SK-N-SH treated with all-trans-retinoic acid at 6 μM for 48 hours (cell line): ENCODE measurements at regions not wholly inside any gene's neighbourhood (a gene's known extent, or its start where the extent isn't known, plus 50 kb on each side); places are given as distances from the start of the nearest gene placed in this dataset.

Source experiments
- ARNTL ChIP-seq: fragments of 450-650 bp; formaldehyde crosslinking; IDR thresholded peaks from 2 replicates; pipeline ENCODE4 v1.5.0; 2020; ENCODE audit warnings: low read depth, mild to moderate bottlenecking, moderate library complexity, borderline replicate concordance
- BACH2 ChIP-seq: fragments of 250-450 bp; sonication (Bioruptor Pico); IDR thresholded peaks from 2 replicates; pipeline ENCODE4 v1.9.0; 2021; ENCODE audit warnings: mild to moderate bottlenecking, borderline replicate concordance
- CSDC2 ChIP-seq: fragments of 250-450 bp; sonication (Bioruptor Pico); IDR thresholded peaks from 2 replicates; pipeline ENCODE4 v1.5.0; 2020; ENCODE audit warnings: mild to moderate bottlenecking, moderate library complexity
- ESRRG ChIP-seq: fragments of 250-450 bp; sonication (Bioruptor Pico); IDR thresholded peaks from 2 replicates; pipeline ENCODE4 v1.6.1; 2021; ENCODE audit warnings: mild to moderate bottlenecking
- GLIS3 ChIP-seq: fragments of 250-450 bp; sonication (Bioruptor Pico); IDR thresholded peaks from 2 replicates; pipeline ENCODE4 v1.5.0; 2020; ENCODE audit warnings: mild to moderate bottlenecking, moderate library complexity
- OSR1 ChIP-seq: fragments of 250-450 bp; sonication (Bioruptor Pico); IDR thresholded peaks from 2 replicates; pipeline ENCODE4 v1.8.0; 2022; ENCODE audit warnings: moderate library complexity, mild to moderate bottlenecking, inconsistent platforms
- RARB ChIP-seq: fragments of 250-450 bp; sonication (Bioruptor Pico); IDR thresholded peaks from 2 replicates; pipeline ENCODE4 v1.8.0; 2021; ENCODE audit warnings: mild to moderate bottlenecking, moderate library complexity
- TOX ChIP-seq: fragments of 250-450 bp; sonication (Bioruptor Pico); IDR thresholded peaks from 2 replicates; pipeline ENCODE4 v1.8.0; 2021; ENCODE audit warnings: mild to moderate bottlenecking, moderate library complexity, borderline replicate concordance
- ZFP30 ChIP-seq: fragments of 450-650 bp; formaldehyde crosslinking; IDR thresholded peaks from 2 replicates; pipeline ENCODE4 v1.5.0; 2022; ENCODE audit warnings: mild to moderate bottlenecking, moderate library complexity
- ZNF70 ChIP-seq: fragments of 450-650 bp; formaldehyde crosslinking; IDR thresholded peaks from 2 replicates; pipeline ENCODE4 v1.5.0; 2020; ENCODE audit warnings: mild to moderate bottlenecking, moderate library complexity
- TF ChIP-seq, protein P1 (sequence below): fragments of 250-450 bp; sonication (Bioruptor Pico); IDR thresholded peaks from 2 replicates; pipeline ENCODE4 v1.8.0; 2020; ENCODE audit warnings: mild to moderate bottlenecking, moderate library complexity, borderline replicate concordance
- TF ChIP-seq, protein P2 (sequence below): fragments of 250-450 bp; sonication (Bioruptor Pico); IDR thresholded peaks from 2 replicates; pipeline ENCODE4 v1.8.0; 2021; ENCODE audit warnings: low read depth, mild to moderate bottlenecking, moderate library complexity, borderline replicate concordance
- TF ChIP-seq, protein P3 (sequence below): fragments of 250-450 bp; sonication (Bioruptor Pico); IDR thresholded peaks from 2 replicates; pipeline ENCODE4 v1.5.1; 2020; ENCODE audit warnings: low read depth, mild to moderate bottlenecking, moderate library complexity

- TF ChIP-seq CSDC2 (CRISPR knock-in tag) (no peak), ESRRG (CRISPR knock-in tag) (no peak), GLIS3 (CRISPR knock-in tag) (no peak), BACH2 (CRISPR knock-in tag) (no peak), TOX (CRISPR knock-in tag) (no peak), ARNTL (no peak), RARB (CRISPR knock-in tag) (no peak), ZNF70 (CRISPR knock-in tag) (no peak), ZFP30 (CRISPR knock-in tag) (no peak), OSR1 (CRISPR knock-in tag) (no peak)
- TF ChIP-seq, protein P1, sequence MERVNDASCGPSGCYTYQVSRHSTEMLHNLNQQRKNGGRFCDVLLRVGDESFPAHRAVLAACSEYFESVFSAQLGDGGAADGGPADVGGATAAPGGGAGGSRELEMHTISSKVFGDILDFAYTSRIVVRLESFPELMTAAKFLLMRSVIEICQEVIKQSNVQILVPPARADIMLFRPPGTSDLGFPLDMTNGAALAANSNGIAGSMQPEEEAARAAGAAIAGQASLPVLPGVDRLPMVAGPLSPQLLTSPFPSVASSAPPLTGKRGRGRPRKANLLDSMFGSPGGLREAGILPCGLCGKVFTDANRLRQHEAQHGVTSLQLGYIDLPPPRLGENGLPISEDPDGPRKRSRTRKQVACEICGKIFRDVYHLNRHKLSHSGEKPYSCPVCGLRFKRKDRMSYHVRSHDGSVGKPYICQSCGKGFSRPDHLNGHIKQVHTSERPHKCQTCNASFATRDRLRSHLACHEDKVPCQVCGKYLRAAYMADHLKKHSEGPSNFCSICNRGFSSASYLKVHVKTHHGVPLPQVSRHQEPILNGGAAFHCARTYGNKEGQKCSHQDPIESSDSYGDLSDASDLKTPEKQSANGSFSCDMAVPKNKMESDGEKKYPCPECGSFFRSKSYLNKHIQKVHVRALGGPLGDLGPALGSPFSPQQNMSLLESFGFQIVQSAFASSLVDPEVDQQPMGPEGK (CRISPR knock-in tag) = no peak
- TF ChIP-seq, protein P2, sequence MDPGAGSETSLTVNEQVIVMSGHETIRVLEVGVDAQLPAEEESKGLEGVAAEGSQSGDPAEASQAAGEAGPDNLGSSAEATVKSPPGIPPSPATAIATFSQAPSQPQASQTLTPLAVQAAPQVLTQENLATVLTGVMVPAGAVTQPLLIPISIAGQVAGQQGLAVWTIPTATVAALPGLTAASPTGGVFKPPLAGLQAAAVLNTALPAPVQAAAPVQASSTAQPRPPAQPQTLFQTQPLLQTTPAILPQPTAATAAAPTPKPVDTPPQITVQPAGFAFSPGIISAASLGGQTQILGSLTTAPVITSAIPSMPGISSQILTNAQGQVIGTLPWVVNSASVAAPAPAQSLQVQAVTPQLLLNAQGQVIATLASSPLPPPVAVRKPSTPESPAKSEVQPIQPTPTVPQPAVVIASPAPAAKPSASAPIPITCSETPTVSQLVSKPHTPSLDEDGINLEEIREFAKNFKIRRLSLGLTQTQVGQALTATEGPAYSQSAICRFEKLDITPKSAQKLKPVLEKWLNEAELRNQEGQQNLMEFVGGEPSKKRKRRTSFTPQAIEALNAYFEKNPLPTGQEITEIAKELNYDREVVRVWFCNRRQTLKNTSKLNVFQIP (CRISPR knock-in tag) = no peak
- TF ChIP-seq, protein P3, sequence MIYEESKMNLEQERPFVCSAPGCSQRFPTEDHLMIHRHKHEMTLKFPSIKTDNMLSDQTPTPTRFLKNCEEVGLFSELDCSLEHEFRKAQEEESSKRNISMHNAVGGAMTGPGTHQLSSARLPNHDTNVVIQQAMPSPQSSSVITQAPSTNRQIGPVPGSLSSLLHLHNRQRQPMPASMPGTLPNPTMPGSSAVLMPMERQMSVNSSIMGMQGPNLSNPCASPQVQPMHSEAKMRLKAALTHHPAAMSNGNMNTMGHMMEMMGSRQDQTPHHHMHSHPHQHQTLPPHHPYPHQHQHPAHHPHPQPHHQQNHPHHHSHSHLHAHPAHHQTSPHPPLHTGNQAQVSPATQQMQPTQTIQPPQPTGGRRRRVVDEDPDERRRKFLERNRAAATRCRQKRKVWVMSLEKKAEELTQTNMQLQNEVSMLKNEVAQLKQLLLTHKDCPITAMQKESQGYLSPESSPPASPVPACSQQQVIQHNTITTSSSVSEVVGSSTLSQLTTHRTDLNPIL (CRISPR knock-in tag) = no peak
Observed at GRCh38 chr3:115233021-115233420, 85.9 kb upstream of the ZBTB20 start.
